Stimulated activated CD4-positive, alpha-beta T cell treated with anti-CD3 and anti-CD28 coated beads, TNF-alpha, amount 100 ng/mL, for 48 hours (primary cell): ENCODE measurements at regions not wholly inside any gene's neighbourhood (a gene's known extent, or its start where the extent isn't known, plus 50 kb on each side); places are given as distances from the start of the nearest gene placed in this dataset.
"Not testable (repeated sequence)": the region's sequence is repeated elsewhere in the genome, so short reads cannot be mapped to it uniquely, and the experiment has no call there.

Experiments used
- DNase-seq, 3 donors: peaks; one replicate each; pipeline ENCODE4 v3.0.0-alpha.2; 2020; ENCODE audit warnings: low read depth in 3 of 3

DNA sequence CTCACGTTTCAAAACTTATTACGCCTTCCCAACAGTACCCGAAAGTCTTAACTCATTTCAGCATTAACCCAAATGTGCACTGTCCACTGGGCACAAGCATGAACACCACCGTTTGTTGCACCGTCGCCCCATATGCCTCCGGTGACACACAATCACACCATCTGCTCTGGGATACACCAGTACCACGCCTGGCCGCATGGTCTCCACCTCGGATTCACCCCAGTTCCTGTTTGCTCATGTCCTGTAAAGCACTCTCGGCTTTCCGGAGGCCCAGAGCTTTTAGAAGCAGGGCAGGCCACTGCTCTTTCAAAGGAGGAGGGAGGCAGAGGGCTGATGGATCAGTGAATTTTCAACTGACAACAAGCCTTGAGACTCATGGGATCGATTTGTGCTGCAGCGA lies 1570.0 kb upstream of the DEFB115 start:
- no peak for DNase-seq

DNA sequence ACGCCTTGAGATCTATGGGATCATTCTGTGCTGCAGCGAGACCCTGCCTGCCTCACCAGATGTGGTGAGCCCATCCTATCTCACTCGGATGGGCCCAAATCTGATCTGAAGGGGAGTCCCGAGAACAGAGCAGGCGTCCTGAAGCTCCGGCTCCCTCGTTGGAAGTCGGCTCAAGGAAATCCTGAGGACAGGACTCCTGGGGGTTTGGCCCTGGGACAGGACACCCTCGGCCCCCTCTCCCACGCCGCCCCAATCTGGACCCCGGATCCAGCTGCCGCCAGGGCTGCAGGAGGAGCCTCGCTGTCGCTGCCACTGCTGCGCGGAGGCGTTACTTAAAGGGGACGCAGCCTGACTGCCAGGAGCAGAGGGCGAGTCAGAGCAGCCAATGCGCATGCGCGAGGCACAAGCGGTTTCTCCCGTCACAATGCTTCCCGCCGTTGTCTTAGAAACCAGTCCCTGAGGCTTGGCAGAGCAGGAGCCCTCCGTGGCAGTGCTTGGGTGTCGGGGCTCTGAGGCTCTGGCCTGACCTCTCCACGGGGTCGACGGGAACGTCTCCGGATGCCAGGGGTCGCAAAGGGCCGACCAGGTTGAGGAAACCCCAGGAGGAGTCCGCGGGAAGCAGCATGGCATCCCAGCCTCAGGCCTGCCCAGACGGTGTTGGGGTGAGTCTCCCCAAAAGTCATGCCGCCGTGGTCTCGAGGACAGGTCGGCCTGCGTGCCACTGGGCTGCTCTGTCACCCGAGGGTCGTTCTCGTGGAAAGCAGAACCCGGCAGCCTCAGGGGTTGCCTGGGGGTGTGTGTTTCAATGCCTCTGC lies 1567.8 kb upstream of the DEFB115 start:
- peak in 2 of 3 donors; percentile 1 to 16 for DNase-seq

DNA sequence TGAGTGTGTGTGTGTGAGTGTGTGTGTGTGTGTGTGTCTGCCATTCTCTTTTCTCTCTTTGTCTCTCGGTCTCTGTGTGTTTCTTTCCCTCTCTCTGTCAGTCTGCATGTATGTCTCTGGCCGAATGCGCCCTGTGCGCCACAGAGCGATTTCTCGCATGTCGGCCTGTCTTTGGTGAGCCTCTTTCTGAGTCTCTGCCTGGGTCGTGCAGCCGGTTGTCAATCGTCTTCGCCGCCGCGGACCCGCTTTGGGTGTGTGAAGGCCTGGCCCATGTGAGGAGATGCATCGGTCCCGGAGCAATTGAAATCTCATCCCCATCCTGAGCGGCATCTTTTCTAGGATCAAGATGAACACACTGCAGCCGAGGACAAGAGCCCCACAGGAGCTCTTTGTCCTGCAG lies 1567.2 kb upstream of the DEFB115 start:
- DNase-seq, result no peak

DNA sequence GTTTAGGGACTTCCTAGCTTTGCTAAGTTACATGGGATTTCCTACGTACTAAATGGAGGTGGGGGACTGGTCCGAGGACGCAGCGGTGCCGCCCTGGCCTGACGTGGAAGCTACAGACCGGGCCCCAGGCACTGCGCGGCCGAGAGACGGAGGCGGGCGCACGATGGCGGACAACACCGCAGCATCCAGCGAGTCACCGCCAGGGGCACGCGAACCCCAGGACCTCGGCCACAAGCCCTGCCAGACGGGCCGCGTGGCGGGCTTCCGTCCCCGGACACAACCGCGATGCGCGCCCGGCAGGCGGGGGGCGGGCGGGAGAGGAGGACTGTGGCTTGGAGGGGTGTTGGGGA lies 1516.9 kb upstream of the DEFB115 start:
- no peak for DNase-seq

DNA sequence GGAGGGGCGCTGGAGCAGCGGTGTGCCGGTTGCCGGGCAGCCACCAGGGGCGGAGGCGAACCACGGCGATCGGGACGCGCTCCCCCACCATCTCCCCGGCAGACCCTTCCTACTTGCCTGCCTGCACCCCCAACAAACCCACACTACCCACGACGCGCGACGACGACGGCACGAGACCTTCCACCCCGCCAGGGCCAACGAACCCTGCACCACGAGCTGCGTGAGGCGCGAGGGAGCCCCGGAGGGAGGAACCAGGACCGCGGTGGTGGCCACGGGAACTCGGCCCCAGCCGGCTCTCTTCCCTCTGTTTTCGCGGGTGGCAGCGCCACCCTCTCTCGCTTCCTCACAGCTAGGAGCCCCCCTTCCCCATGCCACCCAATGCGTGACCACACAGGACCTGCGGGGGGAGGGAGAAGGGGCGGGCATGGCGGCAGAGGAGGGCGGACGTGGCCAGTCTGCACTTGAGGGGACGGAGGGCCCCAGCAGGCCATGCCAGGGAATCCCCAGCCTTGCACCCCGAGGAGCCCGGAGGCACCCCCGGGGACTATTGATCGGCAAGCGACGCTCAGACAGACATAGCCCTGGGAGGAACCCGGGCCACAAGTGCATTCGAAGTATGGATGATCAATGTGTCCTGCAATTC lies 1516.4 kb upstream of the DEFB115 start:
- DNase-seq, result no peak

DNA sequence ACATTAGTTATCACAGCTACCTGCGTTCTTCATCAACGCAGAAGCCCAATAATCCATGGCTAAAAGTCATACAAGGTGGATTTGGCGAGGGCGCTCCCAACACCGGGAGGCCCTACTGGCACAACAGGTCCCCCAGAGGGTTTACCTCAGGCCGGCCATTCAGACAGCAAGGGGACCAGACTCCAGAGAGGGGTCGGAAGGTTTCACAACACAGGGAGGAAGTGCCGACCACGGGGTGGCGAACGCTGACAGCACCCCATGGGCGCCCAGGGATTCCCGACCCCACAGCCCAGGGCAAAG lies 1515.9 kb upstream of the DEFB115 start:
- DNase-seq, result no peak

DNA sequence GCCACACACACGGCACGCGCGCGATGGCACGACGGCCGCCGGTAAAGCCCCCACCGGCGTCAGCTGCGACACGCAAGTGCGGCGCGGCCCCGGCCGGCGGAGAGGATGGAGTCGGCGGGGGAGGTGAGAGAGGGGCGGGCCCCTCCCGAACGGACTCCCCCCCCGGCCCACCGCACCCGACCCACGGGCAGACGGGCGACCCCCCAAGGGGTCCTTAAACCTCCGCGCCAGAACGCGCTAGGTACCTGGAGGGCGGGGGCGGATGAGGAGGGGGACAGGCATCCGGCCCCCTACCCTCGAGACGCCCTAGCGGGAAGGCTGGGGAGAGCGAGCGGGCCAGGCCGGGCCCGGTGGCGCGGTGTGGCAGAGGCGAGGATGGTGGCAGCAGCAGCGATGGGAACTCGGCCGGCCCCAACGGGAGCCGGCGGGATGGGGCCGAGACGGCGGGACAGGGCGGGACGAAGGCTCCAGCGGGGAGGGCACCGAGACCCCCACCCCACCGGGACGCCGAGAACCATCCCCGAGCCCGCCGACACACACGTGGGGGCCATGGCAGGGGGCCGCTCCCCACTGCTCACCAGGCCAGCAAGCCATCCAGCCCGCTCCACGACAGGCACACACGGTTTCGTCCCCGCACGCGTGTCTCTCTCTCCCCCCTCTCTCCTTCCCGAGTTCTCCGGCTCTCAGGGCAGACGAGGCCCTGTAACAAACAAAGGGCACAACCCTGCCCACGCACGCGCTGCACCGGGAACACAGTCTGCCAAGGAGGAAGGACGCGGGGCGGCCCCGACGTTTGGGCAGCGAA lies 1515.4 kb upstream of the DEFB115 start:
- DNase-seq, result no peak

DNA sequence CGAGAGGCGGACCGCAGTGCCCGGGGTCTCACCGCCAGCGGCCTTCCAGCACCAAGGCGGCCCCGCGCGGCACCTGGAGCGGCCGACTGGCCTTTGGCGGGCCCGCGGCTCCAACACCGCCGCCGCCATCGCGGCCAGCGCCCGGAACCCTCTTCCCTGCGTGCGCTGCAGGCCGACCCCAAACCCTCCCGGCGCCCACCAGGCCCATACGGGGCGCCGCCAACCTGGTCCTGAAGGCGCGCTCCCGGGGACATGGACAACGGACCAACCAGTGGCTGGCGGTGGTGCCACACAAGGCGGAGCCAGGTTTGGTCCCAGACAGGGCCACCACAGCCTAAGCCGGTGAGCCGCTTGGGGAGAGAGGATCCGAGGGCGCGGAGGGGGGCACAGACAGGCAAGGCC lies 1514.8 kb upstream of the DEFB115 start:
- DNase-seq, result no peak

DNA sequence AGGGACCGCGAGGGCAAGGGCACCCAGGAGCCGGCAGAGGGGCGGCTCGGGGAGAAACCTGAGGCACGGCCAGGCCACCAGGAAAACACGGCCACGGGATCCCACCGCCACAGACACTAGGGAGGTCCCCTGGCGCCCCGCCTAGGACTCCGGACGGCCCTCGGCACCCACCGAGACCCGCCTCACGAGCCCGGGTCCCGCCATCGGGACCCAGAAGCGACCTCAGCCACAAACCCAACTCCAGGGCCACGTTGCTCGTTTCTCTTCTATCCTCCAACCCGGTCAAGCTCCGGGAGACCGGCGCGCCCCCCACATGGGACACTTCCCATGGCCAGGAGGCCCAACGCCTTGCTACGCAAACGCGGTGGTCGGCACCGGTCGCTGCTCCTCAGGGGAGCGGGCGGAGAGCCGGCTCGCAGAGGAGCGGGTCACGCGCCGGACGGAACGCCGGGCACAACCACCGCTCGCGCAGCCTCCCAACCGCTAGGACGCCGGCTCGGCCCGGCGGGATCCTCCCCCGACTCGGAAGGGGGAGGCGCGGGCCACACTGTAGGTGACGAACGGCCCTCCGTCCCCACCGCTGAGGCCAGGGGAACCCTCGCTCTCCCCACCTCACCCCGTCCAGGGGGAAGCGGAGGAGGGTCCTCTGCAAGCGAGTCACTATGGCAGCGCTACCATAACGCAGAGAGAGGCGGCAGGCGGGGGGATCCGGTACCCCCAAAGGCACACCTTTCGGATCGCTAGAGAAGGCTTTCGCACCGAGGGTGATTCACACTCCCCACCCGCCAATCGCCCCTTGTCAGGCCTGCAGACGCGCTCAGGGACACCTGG lies 1514.1 kb upstream of the DEFB115 start:
- DNase-seq, result no peak

DNA sequence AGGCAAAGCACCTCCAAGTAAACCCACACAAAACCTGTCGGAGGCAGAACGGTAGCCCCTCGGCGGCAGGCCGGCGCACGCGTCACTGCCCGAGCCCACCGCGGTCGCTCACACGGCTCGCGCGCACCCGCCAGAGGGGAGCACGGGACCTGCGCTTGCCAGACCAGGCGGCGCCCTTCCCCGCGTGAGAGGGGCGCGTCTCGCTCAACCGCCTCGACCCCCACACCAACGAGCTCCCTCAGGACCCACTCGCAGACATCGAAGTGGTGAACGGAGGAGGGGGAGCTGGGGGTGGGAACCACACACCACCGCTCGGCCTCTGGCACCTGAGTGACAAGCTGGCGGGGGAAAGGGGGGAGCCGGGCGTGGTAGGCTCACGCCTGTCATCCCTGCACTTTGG lies 1513.4 kb upstream of the DEFB115 start:
- no peak for DNase-seq

DNA sequence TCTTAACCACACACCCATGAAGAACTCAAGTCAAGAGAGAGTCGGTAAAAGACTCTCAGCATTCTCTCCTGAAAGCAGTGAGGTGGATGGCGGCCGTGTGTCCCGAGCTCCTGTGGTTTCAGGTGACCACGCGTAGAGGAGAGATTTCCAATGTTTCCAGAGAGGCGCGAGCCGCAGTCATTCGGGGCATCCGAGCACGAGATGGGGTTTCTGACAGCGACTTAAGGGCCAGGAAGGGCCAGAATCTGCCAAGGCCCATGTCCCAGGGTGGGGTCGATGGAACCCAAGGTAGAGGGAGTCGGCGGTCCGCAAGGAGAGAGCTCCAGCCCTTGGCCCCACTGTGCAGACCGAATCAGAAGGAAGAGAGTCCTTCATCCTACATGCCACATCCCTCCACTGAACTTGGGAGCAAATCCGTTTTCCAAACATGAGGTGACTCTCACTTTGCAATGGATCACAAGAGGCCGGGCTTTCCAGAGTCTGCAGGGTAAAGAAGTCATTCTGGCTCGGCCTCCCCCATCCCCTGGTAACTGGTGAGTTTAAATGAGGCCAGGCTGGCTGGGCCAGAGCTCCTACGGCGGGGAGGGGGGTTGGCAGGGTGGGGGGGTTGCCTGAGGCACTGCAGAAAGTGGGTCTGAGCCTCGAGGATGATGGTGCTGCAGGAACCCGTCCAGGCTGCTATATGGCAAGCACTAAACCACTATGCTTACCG lies 1511.8 kb upstream of the DEFB115 start:
- not testable (repeated sequence) for DNase-seq

DNA sequence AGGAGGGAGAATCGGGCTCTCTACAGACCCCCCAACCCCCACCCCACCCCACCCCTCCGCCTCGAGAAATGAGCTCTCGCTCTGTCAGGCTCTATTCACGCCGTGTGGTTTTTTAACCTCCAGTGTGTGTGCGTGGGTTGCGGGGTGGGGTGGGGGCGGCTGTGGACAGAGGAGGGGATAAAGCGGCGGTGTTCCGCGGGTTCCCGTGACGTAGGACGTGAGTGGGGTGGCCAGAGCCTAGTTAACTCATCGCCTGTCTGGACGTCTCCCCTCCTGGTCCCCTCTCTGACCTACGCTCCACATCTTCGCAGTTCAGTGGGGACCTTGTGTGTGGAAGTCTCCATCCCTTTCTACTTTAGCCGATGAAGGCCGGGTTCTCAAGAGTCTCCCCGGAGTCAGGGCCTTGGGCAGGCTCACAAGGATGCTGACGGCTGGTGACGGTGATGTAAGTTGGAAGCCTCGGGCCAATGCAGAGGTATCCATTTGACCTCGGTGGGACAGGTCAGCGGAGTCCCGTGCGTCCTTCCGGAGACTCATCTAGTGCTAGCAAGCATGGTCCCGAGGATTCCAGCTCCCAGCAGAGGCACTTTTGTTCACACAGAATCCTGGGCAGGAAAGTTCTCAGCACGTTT lies 1507.1 kb upstream of the DEFB115 start:
- DNase-seq, result no peak

DNA sequence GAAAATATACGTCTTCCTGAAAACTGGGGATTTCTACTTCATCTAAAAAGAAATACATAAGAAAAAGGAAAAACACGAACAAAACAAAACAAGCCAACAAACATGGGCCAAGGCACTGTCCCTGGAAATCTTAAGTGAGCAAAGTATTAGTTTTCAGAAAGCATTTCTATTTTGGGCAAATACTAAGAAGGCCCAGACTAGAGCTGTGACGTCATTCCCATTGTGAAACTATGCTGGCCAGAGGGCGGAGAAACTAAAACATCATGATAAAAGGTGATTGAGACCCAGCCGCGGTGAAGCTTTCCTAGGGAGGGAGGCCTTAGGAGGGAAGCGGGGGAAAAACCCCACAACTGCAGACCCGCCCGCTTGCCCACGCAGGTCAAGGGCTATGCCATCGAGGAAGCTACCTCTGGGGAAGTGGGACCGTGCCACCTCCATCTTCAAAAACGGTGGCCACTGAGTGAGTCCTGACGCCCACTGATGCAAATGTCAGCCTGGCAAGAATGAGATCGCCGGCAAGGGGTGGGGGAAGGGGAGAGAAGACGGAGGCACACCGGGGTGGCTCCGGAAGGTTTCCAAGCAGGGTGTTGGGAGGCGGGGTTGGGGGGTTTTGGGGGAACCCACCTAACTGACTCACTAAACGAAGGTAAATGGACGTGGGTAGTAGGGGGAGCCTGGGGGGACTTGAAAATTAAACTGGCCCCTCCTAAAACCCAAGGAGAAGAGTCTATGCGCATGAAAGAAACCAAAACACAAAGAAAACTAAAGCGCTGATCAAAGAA lies 1504.6 kb upstream of the DEFB115 start:
- DNase-seq, result peak in 1 of 3 donors; percentile 41

DNA sequence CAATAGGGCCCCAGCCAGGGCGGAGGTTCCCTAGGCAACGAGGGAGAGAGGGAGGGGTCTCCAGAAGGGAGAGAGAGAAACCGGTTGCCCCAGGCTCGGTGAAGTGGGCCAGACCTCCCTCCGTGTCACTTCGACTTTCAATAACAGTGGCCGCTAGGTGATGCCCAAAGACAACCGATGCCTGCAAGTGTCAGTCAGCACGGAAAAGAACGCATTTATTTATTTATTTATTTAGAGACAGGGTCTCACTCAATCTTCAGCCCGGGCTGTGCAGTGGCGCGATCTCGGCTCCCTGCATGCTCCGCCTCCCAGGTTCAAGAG lies 1504.1 kb upstream of the DEFB115 start:
- peak in 1 of 3 donors; percentile 29 for DNase-seq

DNA sequence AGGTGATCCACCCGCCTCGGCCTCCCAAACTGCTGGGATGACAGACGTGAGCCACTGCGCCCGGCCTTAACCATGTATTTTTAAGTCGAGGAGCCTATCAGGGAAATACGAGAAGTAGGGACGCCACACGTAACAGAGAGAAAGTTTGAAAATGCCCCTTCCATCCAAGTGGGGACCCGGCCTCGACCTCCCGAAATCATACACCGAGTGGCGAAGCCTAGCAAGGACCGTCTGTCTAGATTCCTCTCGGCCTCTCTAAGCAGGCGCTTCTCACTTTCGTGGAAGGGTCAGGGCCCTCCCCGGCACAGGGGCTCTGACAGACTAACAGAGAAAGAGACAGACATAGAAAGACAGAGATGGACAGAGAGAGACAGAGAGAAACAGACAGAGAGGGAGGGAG lies 1503.6 kb upstream of the DEFB115 start:
- DNase-seq, result not testable (repeated sequence)

DNA sequence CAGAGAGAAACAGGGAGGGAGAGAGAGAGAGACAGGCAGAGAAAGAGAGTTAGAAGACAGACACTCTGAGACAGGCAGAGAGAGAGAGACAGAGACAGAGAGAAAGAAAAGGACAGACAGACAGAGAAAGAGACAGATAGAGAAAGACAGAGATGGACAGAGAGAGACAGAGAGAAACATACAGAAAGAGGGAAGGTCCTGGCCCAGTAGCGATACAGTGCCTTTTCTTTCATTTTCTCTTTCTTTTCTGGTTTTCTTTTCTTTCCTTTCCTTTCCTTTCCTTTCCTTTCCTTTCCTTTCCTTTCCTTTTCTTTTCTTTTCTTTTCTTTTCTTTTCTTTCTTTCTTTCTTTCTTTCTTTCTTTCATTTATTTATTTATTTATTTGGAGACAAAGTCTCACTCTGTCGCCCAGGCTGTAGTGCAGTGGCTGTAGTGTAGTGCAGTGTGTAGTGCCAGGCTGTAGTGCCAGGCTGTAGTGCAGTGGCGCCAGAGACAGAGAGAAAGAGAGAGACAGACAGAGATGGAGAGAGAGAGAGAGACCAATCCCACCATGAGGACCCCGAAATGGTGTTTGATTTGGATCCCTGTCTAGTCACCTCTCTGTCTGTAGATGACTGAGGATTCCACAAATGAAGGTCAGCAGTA lies 1501.5 kb upstream of the DEFB115 start:
- DNase-seq, result not testable (repeated sequence)

DNA sequence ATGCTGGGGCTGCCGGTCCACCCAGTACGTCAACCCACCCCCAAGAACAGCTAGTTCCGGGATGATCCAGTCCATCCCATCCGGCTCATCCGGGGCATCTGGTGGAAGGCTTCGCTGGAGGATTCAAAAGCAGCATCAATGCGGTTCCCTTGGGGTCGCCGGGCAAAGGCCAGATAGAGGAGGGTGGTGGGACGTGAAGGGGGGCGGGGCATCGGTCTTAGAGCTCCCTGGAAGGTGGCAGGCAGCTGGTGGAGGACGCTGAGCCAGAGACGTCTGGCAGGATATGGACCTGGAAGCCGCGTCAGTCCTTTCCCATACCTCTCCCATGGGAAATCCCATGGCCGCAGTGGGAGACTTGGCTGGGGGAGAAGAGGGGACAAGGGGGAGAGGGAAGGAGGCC lies 1500.8 kb upstream of the DEFB115 start:
- DNase-seq, result no peak

DNA sequence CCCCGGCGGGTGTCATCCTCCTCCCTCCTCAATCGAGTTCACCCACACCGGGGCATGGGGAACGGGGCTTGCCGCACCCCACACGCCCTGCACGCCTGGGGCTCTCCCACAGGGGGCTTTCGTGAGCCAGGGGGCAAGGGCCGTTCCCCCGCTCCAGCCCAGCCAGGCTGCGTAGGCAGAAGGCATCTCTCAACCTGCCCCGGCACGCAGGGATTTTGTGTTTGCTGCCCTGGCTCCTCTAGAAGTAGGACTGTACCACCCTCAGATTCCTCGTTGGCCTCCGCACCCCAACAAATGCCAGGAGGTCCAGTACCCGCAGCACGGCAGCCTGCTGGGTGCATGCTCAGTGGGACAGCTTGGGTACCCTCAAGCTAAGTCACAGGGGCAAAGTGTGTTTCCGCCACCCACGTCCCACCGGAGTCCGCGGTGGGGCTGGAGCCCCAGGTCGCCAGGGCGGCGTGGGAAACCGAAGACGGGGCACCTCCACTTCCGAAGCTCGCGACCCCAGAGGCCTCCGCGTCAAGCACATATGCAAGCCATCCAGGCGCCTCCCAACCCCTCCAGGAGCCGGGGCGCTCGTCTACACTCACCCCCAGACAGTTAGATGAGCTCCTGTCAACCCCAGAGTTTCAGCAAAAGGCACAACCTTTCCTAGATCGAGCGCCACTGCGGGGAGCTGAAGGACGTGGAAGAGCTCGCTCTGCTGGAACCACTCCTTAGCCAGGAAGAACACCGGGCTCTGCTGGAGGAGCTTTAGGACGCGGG lies 1495.7 kb upstream of the DEFB115 start:
- DNase-seq, result not testable (repeated sequence)

DNA sequence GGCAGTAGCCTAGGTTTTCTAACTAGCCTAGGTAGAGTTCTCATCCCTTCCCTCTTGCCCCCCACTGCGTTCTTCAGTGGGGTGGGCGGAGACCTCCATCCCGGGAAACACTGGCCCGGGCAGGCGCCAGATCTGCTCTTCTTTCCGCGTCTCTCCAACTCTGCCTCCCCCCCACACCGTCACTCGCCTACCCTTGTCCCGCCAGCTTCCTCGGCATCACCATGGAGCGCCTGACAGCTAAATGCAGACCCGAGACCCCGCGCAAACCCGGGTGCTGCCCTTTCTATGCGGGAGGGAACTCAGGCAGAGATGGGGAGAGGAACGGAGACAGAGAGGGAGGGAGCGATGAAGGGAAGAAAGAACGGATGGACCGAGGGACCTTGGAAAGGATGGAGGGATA lies 1494.8 kb upstream of the DEFB115 start:
- no peak for DNase-seq
